OCI-LY7 (cell line): ENCODE measurements at regions not wholly inside any gene's neighbourhood (a gene's known extent, or its start where the extent isn't known, plus 50 kb on each side); places are given as distances from the start of the nearest gene placed in this dataset.

Source experiments
- BruUV-seq: library from RNA; stranded (reverse); fragments of 400-500 nt; replicated peaks from 2 replicates; lab custom pipeline; 2021; lab: Mats Ljungman, UMichigan
- CTCF ChIA-PET: fragments of 300-600 bp; sonication (Branson Sonifier 250); formaldehyde crosslinking; loops from one replicate; lab custom pipeline; 2022; ENCODE audit warnings: antibody characterized with exemption; ENCODE audit not compliant: unreplicated experiment; lab: Charles Lee
- POLR2A ChIA-PET: fragments of 300-600 bp; sonication (Branson Sonifier 250); formaldehyde crosslinking; loops from one replicate; lab custom pipeline; 2022; ENCODE audit warnings: antibody characterized with exemption; lab: Charles Lee
- DNase-seq: peaks from one replicate; pipeline ENCODE4 v3.0.0-alpha.2; 2015; ENCODE audit warnings: low spot score
- H2AFZ ChIP-seq: fragments of 200-600 bp; sonication (generic), shearing (Covaris generic); 2 replicates; pipeline ENCODE4 v1.6.1; 2014; ENCODE audit warnings: mild to moderate bottlenecking, antibody characterized with exemption, low read length, moderate library complexity
- H3K27ac ChIP-seq: fragments of 200-600 bp; sonication (generic); 2 replicates; pipeline ENCODE4 v1.5.1; 2014; ENCODE audit warnings: mixed run types, low read depth, mild to moderate bottlenecking, moderate library complexity, low read length, inconsistent platforms; ENCODE audit not compliant: poor library complexity, severe bottlenecking
- H3K36me3 ChIP-seq: fragments of 200-600 bp; sonication (generic); 2 replicates; pipeline ENCODE4 v1.6.1; 2014; ENCODE audit warnings: mild to moderate bottlenecking, antibody characterized with exemption, low read length, moderate library complexity, mixed read lengths; ENCODE audit not compliant: insufficient read depth
- H3K4me1 ChIP-seq: fragments of 200-600 bp; sonication (generic); 2 replicates; pipeline ENCODE4 v1.5.1; 2014; ENCODE audit warnings: mild to moderate bottlenecking, low read length; ENCODE audit not compliant: insufficient read depth, poor library complexity, severe bottlenecking
- H3K4me2 ChIP-seq: fragments of 200-600 bp; sonication (generic); 2 replicates; pipeline ENCODE4 v1.6.1; 2014; ENCODE audit warnings: mild to moderate bottlenecking, low read length
- H3K4me3 ChIP-seq: fragments of 200-600 bp; sonication (generic); 2 replicates; pipeline ENCODE4 v1.5.1; 2014; ENCODE audit warnings: mild to moderate bottlenecking, low read depth, low read length; ENCODE audit not compliant: poor library complexity, severe bottlenecking
- H3K79me2 ChIP-seq: fragments of 200-600 bp; sonication (generic); 2 replicates; pipeline ENCODE4 v1.6.1; 2016; ENCODE audit warnings: low read depth, mild to moderate bottlenecking, low read length, moderate library complexity, mixed read lengths; ENCODE audit not compliant: insufficient read depth
- H3K9me2 ChIP-seq: fragments of 200-600 bp; sonication (generic); 2 replicates; pipeline ENCODE4 v1.6.1; 2016; ENCODE audit warnings: mild to moderate bottlenecking, low read length, mixed read lengths; ENCODE audit not compliant: insufficient read depth
- H3K9me3 ChIP-seq: fragments of 200-600 bp; sonication (generic); 2 replicates; pipeline ENCODE4 v1.6.1; 2014; ENCODE audit warnings: mild to moderate bottlenecking, mixed run types, low read length, mixed read lengths
- H4K20me1 ChIP-seq: fragments of 200-600 bp; sonication (generic); 2 replicates; pipeline ENCODE4 v1.6.1; 2014; ENCODE audit warnings: mild to moderate bottlenecking, antibody characterized with exemption, low read length, moderate library complexity, mixed read lengths; ENCODE audit not compliant: insufficient read depth
- EZH2phosphoT487 ChIP-seq: fragments of 200-600 bp; sonication (generic); IDR thresholded peaks from 2 replicates; pipeline ENCODE4 v1.6.1; 2018; ENCODE audit warnings: low read depth, borderline replicate concordance, mild to moderate bottlenecking, mixed run types, antibody characterized with exemption, low read length, moderate library complexity, mixed read lengths
- intact Hi-C: fragments of 100-400 bp; cut with micrococcal nuclease; formaldehyde crosslinking; loops from one replicate; pipeline ENCODE4 v1.10.0; 2022; ENCODE audit not compliant: unreplicated experiment
- TF ChIP-seq, protein P1 (sequence below): fragments of 200-600 bp; sonication (generic); conservative IDR thresholded peaks from 2 replicates; pipeline ENCODE4 v1.5.1; 2014; ENCODE audit warnings: mild to moderate bottlenecking, antibody characterized with exemption, low read length, moderate library complexity, mixed read lengths

GRCh38 chr13:63605403-63605802 lies 2189.8 kb upstream of the PCDH20 start:
- intact Hi-C loops: no loop called here
- CTCF ChIA-PET: no interaction called here
- Histone ChIP-seq H3K9me2 (no peaks in the 10 kb centered on the region), H3K9me3 (no peaks in the 10 kb centered on the region), H3K79me2 (no peaks in the 10 kb centered on the region), H3K4me3 (no peak overlapping the region), H3K27ac (no peak overlapping the region), H2AFZ (no peak overlapping the region), H4K20me1 (no peaks in the 10 kb centered on the region), H3K4me1 (no peaks in the 10 kb centered on the region), H3K36me3 (no peaks in the 10 kb centered on the region), H3K4me2 (no peak overlapping the region)
- DNase-seq: no peak
- BruUV-seq: no TSS peak
- POLR2A ChIA-PET: no interaction called here
- TF ChIP-seq, protein P1, sequence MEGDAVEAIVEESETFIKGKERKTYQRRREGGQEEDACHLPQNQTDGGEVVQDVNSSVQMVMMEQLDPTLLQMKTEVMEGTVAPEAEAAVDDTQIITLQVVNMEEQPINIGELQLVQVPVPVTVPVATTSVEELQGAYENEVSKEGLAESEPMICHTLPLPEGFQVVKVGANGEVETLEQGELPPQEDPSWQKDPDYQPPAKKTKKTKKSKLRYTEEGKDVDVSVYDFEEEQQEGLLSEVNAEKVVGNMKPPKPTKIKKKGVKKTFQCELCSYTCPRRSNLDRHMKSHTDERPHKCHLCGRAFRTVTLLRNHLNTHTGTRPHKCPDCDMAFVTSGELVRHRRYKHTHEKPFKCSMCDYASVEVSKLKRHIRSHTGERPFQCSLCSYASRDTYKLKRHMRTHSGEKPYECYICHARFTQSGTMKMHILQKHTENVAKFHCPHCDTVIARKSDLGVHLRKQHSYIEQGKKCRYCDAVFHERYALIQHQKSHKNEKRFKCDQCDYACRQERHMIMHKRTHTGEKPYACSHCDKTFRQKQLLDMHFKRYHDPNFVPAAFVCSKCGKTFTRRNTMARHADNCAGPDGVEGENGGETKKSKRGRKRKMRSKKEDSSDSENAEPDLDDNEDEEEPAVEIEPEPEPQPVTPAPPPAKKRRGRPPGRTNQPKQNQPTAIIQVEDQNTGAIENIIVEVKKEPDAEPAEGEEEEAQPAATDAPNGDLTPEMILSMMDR: no peak
- TF ChIP-seq EZH2phosphoT487: no peak

DNA sequence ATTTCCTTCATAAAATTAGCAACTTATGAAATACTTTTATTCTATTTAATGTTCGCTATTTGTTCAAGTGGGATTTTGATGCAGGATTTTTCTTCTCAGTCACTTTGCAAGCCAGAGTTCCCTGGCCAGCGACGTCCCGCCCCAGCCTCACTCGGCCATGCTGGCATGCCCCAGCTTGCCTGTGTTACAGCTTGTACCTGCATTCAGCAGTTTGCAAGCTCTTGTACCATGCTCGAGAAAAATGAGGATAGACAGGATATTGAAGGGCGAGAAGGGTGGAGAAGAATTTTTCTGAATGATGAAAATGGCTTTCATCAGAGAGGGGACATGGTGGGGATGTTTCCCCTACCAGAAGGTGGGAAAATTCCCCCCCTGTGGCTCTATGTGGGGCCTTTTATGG lies 2180.2 kb upstream of the PCDH20 start:
- H3K4me1 ChIP-seq: no peaks in the 10 kb centered on the region
- H4K20me1 ChIP-seq: no peaks in the 10 kb centered on the region
- no peak overlapping the region for H3K4me2 ChIP-seq
- BruUV-seq: no TSS peak
- ChIA-PET POLR2A (no interaction called here), CTCF (no interaction called here)
- no peak overlapping the region for H3K4me3 ChIP-seq
- H3K36me3 ChIP-seq: no peaks in the 10 kb centered on the region
- H3K27ac ChIP-seq: no peak overlapping the region
- H3K9me3 ChIP-seq: no peaks in the 10 kb centered on the region
- no peaks in the 10 kb centered on the region for H3K9me2 ChIP-seq
- intact Hi-C loops: no loop called here
- TF ChIP-seq, protein P1: no peak
- no peak for TF ChIP-seq EZH2phosphoT487
- no peaks in the 10 kb centered on the region for H3K79me2 ChIP-seq
- H2AFZ ChIP-seq: no peak overlapping the region
- no peak for DNase-seq

DNA sequence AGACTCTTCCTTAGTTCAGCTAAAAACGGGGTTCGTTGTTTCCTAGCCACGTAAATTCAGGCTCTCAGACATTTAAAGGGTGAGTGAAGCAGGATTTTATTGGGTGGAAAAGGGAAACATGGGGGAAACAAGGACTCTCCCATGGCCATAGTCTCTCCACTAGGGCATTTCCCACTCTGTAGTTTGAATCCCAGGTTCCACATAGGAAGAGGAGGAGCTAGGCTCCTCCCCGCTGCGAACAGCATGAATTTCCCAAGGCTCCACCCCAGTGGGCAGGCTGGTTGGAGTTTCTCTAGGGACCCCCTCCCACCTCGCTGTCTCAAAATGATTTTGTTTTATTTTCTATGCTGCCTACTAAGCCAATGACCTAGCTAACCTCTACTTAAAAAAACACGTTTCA lies 2170.8 kb upstream of the PCDH20 start:
- Histone ChIP-seq H3K79me2 (no peaks in the 10 kb centered on the region), H3K4me2 (no peak overlapping the region), H3K27ac (no peak overlapping the region), H3K4me1 (no peaks in the 10 kb centered on the region), H3K9me2 (no peaks in the 10 kb centered on the region), H4K20me1 (no peaks in the 10 kb centered on the region), H3K4me3 (no peak overlapping the region), H3K9me3 (no peaks in the 10 kb centered on the region), H3K36me3 (no peaks in the 10 kb centered on the region), H2AFZ (no peak overlapping the region)
- CTCF ChIA-PET: no interaction called here
- intact Hi-C loops: no loop called here
- no TSS peak for BruUV-seq
- TF ChIP-seq, protein P1: no peak
- no peak for TF ChIP-seq EZH2phosphoT487
- DNase-seq: no peak
- POLR2A ChIA-PET: no interaction called here
